ENCODE measurements at regions not wholly inside any gene's neighbourhood (a gene's known extent, or its start where the extent isn't known, plus 50 kb on each side); places are given as distances from the start of the nearest gene placed in this dataset.

GRCh38 chr9:1939926-1940368 is 75.2 kb upstream of the SMARCA2 start:
- DNase-seq = peak; percentile 41

GRCh38 chr9:1941989-1942388 is 73.2 kb upstream of the SMARCA2 start:
- DNase-seq = no peak

GRCh38 chr9:1946526-1947283 is 68.4 kb upstream of the SMARCA2 start:
- no peak for DNase-seq

- DNase-seq = no peak
Observed at GRCh38 chr9:1947438-1947837, 67.7 kb upstream of the SMARCA2 start.

- DNase-seq = no peak
Observed at GRCh38 chr9:1948541-1948940, 66.6 kb upstream of the SMARCA2 start.

GRCh38 chr9:1951446-1951845 is 63.7 kb upstream of the SMARCA2 start:
- no peak for DNase-seq

- no peak for DNase-seq
Observed at GRCh38 chr9:1952001-1952400, 63.1 kb upstream of the SMARCA2 start.

GRCh38 chr9:1954238-1954637 is 60.9 kb upstream of the SMARCA2 start:
- DNase-seq = no peak

- no peak for DNase-seq
Observed at GRCh38 chr9:1956958-1957357, 58.2 kb upstream of the SMARCA2 start.

- no peak for DNase-seq
Observed at GRCh38 chr9:1957856-1958255, 57.3 kb upstream of the SMARCA2 start.

GRCh38 chr9:1959371-1959770 is 55.8 kb upstream of the SMARCA2 start:
- no peak for DNase-seq

- DNase-seq = no peak
Observed at GRCh38 chr9:1960342-1961042, 54.7 kb upstream of the SMARCA2 start.

GRCh38 chr9:1962122-1962521 is 53.0 kb upstream of the SMARCA2 start:
- no peak for DNase-seq

- DNase-seq = no peak
Observed at GRCh38 chr9:1962588-1963106, 52.5 kb upstream of the SMARCA2 start.

- no peak for DNase-seq
Observed at GRCh38 chr9:1964093-1964492, 51.1 kb upstream of the SMARCA2 start.
